ENCODE measurements at regions not wholly inside any gene's neighbourhood (a gene's known extent, or its start where the extent isn't known, plus 50 kb on each side); places are given as distances from the start of the nearest gene placed in this dataset.
"Not testable (repeated sequence)": the region's sequence is repeated elsewhere in the genome, so short reads cannot be mapped to it uniquely, and the experiment has no call there.

DNA sequence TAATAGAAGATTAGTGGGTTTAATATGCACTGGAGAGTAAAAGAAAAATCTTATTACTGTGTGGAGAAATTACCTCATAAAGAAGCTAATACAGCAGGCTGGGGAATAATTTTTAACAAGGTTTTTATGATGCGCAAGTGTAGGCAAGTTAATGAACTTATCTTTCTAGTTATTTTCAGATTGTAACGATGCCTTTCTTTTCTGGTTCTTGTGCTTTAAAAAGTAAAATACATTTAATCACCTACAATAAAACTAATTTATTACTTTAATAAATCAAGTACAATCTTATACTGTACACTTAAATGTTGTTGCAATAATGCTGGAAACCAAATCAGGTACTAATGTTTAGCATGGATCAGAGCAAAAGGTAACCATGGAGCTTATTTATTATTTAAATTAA lies 266.6 kb downstream of the ZIC1 start:
- DNase-seq, result no peak

DNA sequence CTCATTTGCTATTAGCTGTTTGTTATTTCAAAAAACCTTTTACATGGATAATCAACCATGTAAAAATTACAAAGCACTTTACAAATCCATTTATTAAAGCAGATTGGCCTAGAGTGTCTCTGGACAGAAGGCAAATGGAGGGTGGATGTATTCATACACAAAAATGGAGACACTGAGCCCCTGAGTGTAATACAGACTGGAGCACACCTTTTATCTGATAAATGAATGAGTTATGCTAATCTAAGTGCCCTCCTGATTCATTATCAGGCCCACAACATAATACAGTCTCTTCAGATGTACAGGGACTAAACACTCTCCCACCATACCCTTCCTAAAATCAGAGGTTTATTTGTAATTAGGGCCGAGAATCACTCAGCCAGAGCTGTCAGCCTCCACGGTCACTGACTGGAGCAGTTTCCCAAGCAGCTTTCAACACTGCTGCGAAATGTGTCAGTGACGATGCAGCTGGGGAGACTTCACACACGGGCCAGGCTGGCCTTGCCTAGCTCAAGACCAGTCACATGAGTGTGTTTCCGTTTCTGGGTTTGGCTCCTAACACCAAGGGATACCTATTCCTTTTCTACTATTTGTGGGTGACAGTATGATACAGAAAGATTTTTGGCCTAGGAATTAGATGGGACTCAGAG lies 271.8 kb downstream of the ZIC1 start:
- no peak for DNase-seq

DNA sequence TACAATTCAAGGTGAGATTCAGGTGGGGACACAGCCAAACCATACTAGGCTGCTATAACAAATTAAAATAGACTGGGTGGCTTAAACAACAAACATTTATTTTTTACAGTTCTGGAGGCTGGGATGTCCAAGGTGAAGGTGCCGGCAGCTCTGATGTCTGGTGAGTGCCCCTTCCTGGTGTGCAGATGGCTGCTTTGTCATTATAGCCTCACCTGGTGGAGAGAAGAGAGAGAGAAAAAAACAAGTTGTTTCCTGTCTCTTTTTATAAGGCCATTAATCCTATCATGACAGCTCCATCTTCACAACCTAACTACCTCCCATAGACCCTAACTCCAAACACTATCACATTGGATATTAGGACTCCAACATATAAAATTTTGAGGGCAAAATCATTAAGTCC lies 279.7 kb downstream of the ZIC1 start:
- no peak for DNase-seq

DNA sequence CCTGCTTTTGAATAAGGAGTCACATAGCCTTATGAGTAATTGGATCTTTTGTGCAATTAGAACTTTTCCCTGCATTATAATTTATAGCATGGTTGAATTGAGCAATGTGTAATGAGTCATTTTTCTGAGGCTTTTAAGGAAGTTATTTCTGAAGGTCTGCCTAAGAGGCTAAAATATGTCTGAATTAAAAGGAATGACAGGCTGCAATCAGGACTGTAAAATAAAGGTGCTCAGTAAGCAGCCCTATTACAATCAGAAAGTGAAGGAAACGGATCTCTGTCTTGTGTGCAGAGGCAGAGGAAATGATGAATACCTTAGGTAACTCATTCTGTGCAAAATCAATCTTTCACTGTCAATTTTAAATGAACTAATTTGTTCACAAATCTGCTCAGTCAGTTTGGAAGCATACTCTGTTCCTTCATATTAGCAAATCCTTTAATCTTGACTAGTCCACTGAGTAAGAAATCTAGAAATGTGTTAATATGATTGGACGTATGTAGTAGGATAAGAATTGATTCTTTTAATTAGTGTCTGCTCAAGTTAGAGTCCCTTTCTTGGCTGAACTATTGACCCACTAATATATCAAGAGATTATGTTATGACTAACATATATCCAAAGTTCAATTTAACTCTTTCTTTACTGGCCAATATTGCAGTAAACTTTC lies 290.1 kb downstream of the ZIC1 start:
- no peak for DNase-seq

DNA sequence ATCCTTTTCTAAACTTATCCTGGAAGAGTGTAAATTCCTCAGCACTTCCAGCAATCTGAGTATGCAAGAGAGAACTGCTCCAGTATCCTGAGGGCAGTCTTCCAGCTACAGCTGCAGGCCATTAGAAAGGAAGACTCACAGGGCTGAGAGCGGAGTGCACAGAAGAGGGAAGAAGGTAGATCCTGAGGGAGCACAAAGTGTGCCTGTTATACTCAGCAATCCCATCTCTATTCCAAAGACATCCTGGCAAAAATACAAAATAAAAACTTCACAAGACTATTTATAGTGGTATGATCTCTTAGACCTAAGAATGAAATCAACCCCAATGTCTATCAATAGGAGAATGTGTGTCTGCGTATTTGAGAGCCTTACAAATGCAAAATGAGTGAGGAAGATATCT lies 292.0 kb downstream of the ZIC1 start:
- no peak for DNase-seq

DNA sequence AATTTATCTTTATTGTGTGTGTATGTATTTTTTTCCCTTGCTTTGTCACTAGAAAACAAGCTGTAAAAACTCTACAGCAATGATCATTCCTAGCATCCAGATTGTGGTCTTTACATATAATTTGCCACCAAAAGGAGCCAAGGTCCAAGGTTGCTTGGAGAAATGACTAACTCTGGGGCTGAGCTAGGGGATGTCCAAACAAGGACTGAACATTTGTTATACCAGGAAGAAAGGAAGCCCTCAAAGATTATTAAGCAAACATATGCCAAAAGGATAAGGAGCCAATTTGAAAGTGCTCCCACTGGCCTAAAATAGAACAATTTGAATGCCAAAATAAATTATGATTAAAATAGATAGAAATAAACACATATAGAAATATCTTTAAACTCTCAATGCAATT lies 293.3 kb downstream of the ZIC1 start:
- no peak for DNase-seq

DNA sequence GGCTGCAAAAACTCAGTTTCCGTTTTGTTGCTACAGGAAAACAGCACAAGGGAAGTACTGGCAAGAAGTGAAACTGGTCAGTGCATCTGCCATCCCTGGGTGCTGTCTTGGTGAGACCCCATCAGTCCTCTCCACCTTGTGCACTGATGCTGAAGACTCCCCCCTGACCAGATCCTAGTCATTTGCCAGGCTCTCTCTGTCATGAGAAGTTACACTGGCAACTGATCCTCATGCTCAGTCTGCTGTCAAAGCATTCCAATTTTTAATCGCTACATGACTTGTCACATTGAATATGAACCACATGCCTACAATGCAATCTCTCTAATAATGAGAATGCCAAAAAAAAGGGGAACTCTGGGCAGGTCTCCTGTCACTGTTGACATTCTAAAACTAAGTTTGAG lies 296.5 kb downstream of the ZIC1 start:
- no peak for DNase-seq

DNA sequence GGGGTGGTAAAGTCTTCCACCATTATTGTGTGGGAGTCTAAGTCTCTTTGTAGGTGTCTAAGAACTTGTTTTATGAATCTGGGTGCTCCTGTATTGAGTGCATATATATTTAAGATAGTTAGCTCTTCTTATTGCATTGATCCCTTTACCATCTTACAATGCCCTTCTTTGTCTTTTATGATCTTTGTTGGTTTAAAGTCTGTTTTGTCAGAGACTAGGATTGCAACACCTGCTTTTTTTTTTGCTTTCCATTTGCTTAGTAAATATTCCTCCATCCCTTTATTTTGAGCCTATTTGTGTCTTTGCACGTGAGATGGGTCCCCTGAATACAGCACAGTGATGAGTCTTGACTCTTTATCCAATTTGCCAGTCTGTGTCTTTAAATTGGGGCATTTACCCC lies 301.6 kb downstream of the ZIC1 start:
- DNase-seq, result not testable (repeated sequence)

DNA sequence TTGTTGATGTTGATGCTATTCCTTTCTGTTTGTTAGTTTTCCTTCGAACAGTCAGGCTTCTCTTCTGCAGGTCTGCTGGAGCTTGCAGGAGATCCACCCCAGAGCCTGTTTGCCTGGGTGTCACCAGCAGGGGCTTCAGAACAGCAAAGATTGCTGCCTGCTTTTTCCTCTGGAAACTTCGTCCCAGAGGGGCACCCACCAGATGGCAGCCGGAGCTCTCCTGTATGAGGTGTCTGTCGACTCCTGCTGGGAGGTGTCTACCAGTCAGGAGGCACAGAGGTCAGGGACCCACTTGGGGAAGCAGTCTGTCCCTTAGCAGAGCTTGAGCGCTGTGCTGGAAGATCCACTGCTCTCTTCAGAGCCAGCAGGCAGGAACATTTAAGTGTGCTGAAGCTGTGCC lies 303.2 kb downstream of the ZIC1 start:
- peak; percentile 19 for DNase-seq

DNA sequence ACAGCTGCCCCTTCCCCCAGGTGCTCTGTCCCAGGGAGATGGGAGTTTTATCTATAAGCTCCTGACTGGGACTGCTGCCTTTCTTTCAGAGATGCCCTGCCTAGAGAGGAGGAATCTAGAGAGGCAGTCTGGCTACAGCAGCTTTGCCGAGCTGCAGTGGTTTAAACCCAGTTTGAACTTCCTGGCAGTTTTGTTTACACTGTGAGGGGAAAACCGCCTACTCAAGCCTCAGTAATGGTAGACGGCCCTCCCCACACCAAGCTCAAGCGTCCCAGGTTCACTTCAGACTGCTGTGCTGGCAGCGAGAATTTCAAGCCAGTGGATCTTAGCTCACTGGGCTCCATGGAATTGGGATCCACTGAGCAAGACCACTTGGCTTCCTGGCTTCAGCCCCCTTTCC lies 303.6 kb downstream of the ZIC1 start:
- DNase-seq, result not testable (repeated sequence)

DNA sequence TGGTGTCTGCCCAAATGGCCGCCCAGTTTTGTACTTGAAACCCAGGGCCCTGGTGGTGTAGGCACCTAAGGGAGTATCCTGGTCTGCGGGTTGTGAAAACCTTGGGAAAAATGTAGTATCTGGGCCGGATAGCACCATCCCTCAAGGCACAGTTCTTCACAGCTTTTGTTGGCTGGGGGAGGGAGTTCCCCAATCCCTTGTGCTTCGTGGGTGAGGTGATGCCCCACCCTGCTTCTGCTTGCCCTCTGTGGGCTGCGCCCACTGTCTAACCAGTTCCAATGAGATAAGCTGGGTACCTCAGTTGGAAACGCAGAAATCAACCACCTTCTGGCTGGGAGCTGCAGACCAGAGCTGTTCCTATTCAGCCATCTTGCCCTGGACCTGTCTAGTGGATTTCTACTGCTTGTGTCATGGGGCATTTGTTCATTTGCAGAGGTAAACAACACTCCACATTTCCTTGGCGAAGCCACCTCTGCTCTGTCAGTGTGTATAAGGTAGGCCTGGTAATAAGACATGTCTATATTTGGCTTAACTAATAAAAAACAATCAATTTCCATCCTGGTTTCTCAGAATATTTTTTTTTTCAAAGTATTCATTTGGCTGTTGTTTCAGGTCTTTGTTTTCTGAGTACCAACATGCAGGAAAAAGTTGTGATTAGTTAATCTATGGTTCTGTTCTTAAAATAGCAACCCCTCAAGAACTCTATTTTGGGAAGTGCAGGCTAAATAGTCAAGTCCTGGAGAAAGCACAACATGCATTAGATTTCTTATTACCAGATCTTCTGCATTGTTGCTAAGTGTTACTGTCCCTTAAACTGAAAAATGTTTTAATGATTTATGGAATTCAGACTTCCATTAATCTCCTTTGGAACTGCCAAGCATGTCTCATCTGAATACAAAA lies 304.3 kb downstream of the ZIC1 start:
- no peak for DNase-seq

DNA sequence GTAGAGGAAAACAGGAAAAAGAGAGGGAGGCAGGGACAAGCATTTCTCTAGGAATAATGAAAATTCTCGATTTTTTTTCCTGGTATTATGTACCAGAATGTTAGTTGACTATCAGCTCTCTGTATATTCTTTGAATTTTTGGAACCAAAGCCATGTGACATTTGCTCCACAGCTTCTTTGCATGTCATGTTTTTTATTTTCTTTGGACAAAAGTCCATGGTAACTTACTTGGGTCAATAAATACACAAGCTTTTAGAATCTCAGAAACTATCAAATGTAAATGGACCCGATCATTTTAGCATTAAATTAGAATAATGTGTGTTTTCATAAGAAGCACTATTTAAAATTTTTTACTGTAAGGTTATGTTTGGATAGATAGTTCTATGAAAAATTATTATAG lies 320.5 kb downstream of the ZIC1 start:
- no peak for DNase-seq

DNA sequence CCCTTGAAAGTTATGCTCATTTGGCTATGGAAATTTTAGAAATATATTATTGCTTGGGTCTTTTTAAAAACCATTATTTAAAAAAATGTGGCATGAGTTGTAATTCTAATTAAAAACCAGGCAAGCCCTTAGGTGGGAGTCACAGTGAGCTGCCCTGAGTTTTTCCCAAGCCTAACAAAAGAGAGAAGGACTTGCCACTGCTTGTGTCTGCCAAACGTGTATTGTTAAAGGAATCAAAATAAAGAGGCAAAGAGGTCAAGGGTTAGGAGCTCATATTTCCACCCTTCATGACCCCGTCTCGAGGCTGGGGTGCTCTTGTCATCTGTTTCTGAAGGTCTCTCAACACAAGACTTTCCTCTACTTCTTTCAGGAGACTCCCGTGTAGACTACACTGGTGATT lies 321.1 kb downstream of the ZIC1 start:
- no peak for DNase-seq

DNA sequence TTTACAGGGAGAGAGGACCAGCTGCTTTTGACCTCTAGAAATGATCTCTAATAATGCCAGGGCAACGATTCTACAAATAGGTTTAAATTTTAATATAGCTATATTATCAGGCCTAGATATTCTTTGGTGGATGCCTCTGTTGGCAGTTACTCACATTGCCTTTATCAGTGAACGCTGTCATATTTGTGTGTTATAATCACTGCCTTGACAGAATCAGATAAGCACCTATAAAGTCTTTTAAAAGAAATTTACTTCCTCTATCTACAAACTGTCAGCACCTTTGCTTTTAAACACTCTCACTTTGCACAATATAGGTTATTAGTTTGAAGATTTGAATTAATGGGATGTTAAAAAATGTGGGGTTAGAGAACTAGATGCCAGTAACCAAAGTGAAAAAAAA lies 324.1 kb downstream of the ZIC1 start:
- no peak for DNase-seq

DNA sequence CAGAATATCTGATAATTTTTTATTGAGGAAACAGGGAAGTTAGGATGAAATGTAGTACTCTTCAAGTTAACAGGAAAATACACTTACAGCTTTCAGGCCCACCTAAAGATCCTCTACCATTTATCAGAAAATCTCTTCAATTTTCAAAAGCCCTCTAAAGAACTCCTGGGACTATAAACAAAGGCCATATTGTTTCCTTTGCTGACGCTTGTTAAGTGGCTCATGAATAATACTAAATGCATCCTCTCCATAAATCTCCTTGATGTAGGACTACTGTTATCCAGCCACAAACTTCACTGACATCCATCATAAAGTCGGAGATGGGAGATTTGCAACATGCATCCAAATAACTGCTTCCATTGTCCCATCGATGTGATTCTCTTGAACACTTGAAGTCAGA lies 326.5 kb downstream of the ZIC1 start:
- DNase-seq, result no peak

DNA sequence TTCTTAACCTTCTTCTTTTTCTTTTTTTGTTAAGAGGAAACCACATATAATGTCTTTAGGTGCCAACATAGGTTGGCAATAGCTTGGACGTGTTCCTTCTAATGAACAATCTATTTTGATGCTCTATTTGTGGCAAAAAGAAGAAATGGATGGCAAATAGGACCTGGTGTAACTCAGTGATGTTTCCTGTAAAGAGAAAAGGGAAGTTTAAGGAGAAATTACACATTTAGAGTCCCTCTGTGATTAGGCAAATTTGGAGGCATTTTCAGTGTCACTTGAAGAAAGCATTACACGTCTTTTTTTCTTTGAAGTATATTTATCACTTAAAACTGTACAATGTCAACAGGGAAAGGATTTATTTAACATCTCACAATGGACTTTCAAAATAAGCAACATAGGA lies 327.1 kb downstream of the ZIC1 start:
- DNase-seq, result no peak

DNA sequence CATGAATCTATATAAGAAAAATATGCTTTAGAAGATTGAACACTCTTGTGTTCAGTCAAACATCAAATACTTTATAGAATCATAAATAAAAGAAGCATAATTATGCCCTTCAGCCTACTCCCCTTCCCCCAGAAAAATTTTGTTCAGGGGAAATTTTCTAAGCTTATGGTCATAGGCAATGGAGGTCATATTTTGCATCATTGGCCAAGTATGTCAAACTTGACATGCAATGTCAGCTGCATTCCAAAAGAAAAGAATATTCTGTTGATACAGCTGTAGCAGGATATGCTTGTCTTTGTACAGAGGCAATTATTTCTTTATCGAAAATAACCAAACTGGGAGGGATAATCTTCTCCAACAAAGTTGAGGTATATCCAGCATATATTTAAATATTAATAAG lies 328.2 kb downstream of the ZIC1 start:
- no peak for DNase-seq

DNA sequence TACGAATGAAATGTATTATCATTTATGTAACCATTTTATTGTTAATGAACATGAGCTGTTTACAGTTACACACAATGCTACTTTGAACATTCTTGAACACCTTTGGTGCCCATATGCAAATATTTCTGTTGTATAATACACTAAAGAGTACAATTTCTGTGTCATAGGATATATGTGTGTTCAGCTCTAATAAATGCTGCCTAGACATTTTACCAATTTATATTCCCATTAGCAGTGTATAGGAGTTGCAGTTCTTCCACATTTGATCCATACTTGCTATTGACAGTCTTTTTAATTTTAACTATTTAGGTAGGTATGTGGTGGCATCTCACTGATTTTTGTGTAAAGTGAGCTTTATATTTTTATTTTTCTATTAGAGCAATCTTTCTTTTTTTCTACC lies 331.8 kb downstream of the ZIC1 start:
- no peak for DNase-seq

DNA sequence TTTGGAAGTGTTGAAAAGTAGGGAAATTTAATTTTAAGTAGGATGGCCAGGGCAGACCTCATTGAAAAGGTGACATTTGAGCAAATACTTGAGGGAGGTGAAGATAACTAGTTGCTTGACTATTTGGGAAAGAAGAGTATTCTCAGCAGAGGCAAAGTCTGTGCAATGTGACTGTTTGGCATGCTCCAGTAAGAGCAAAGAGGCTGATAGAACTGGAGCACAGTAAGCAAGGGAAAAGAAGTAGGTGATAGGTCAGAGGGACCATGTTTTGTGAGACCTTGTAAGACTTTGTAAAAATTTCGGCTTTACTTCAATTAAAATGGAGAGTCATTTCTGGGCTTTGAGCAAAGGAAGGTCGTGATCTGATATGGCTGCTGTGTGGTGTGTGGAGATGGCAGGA lies 335.8 kb downstream of the ZIC1 start:
- DNase-seq, result no peak

DNA sequence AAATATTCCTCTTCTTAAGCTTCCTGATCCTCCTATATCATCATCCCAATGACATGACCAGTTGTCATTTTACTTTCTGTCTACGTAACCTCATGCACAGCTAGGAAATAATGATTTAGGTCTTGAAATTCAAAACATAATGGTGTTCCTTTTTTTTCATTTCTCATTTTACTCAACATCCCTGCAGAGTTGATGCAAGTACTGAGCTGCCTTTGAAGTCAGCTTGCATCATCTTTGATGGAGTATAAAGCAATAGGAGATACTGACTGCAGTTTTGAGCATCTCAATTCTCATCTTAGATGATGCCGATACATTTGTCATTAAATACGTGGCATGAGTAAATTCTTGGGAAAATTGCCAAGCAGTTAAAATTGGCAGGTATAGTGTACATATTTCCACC lies 346.1 kb downstream of the ZIC1 start:
- no peak for DNase-seq

DNA sequence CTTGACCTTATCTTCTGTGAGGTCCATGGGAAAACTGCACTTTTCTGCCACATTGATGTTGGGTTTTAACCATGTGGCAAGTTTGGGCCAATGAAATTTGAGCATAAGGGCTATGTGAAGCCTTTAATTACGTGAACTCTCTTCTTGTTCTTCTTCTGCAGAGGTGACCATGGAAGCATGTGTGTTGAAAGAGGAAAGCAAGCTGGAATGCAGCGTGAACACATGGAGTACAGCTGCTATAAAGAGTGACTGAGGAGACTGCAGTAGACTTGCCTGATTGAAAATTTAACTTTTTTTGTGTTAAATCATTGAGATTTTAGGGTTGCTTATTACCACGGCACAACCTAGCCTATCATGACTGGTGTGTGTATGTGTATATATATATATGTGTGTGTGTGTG lies 347.3 kb downstream of the ZIC1 start:
- no peak for DNase-seq

DNA sequence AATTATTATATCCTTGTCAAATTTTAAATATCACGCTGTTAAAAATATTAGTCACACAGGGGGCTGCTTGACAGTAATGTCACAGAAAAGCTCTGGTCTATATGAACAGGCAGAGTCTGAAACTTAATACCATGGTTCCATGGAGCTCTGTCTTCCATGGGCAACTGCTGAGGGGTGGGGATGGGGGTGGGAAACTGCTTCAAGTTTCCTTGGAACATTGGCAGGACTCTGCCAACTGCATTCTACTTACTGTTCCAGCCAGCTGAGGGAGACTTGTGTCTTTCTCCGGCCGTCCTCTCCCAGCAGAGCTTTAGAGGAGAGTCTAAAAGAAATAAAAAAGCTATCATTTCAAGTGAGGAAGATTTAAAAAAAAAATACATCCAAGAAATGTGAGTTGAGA lies 348.7 kb downstream of the ZIC1 start:
- DNase-seq, result no peak

DNA sequence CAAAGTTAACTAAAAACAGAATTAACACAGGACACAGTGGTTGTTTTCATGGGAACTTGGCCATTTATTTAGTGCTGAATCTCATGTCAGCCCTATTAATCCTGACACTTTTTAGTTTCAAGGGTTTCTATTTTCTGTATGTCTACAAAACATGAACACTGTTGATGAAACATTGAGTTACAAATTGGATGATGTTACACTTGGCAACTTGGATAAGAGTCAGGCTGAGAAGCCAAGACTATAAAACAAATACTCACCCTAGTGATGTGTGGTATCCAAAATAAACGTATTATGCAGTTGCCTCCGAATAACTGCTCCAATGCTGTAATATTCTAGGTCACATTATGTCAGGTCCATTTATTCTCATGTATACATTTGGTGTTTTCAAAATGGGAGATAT lies 349.6 kb downstream of the ZIC1 start:
- no peak for DNase-seq

DNA sequence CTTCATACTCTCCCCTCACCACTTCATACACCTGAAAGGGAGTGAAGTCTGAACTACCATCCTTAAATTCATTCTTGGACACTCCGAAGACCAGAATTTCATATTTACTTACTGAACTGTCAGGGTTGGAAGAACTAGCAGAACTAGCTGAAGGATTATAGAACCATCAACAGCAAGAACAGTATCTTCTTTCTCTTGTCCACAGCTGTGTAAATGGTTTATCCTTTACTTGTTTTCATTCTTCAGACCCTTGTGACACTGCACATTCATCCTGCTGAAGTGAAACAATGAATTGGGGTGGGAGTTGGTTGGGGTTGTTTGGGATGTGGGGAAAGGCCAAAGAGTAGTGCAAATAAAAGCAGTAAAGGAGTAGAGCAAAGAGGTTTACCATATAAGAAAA lies 350.9 kb downstream of the ZIC1 start:
- no peak for DNase-seq
